ENCODE measurements at regions not wholly inside any gene's neighbourhood (a gene's known extent, or its start where the extent isn't known, plus 50 kb on each side); places are given as distances from the start of the nearest gene placed in this dataset.

DNA sequence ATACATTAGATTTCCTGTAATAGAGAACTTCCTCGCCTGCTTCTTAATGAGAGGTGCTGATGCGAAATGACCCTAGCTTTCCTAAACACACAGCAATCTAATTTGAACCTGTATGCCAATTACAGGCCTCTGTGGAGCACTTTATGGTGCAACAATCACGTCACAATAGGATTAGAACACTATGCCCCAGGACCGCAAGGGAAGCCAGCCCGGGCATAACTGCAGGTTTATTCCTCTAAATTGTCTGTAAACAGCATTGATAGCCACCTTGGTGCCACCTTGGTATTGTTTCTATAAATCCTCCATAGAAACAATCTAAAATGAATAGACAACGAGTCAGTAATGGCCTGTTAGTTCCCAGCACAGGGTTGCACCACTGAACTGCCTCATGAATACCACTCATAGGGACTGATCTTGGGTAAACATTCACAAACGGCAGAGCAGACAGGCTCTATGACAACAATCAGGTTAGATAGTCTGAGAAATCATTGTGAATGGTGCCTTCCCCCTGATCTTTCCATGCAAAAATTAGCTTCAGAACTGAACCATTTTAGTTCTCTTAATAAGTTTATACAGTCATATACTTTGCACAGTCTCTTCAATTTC is 182.5 kb upstream of the OBI1 start:
- no peak for TF ChIP-seq HEYL (CRISPR knock-in tag; IDR thresholded peaks at IDR 0.05)
- TF ChIP-seq, protein P1, sequence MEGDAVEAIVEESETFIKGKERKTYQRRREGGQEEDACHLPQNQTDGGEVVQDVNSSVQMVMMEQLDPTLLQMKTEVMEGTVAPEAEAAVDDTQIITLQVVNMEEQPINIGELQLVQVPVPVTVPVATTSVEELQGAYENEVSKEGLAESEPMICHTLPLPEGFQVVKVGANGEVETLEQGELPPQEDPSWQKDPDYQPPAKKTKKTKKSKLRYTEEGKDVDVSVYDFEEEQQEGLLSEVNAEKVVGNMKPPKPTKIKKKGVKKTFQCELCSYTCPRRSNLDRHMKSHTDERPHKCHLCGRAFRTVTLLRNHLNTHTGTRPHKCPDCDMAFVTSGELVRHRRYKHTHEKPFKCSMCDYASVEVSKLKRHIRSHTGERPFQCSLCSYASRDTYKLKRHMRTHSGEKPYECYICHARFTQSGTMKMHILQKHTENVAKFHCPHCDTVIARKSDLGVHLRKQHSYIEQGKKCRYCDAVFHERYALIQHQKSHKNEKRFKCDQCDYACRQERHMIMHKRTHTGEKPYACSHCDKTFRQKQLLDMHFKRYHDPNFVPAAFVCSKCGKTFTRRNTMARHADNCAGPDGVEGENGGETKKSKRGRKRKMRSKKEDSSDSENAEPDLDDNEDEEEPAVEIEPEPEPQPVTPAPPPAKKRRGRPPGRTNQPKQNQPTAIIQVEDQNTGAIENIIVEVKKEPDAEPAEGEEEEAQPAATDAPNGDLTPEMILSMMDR (IDR thresholded peaks at IDR 0.05): no peak
- no peak for TF ChIP-seq SREBF2 (IDR thresholded peaks at IDR 0.05)
- no peak for TF ChIP-seq E2F6 (IDR thresholded peaks at IDR 0.05; ENCODE audit: borderline replicate concordance, low read depth)
- TF ChIP-seq CHD2 (IDR thresholded peaks at IDR 0.05; ENCODE audit: low read length, partially characterized antibody): no peak
- TF ChIP-seq, protein P2, sequence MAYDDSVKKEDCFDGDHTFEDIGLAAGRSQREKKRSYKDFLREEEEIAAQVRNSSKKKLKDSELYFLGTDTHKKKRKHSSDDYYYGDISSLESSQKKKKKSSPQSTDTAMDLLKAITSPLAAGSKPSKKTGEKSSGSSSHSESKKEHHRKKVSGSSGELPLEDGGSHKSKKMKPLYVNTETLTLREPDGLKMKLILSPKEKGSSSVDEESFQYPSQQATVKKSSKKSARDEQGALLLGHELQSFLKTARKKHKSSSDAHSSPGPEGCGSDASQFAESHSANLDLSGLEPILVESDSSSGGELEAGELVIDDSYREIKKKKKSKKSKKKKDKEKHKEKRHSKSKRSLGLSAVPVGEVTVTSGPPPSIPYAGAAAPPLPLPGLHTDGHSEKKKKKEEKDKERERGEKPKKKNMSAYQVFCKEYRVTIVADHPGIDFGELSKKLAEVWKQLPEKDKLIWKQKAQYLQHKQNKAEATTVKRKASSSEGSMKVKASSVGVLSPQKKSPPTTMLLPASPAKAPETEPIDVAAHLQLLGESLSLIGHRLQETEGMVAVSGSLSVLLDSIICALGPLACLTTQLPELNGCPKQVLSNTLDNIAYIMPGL (CRISPR knock-in tag; IDR thresholded peaks at IDR 0.05; ENCODE audit: borderline replicate concordance): no peak
- TF ChIP-seq, protein P3, sequence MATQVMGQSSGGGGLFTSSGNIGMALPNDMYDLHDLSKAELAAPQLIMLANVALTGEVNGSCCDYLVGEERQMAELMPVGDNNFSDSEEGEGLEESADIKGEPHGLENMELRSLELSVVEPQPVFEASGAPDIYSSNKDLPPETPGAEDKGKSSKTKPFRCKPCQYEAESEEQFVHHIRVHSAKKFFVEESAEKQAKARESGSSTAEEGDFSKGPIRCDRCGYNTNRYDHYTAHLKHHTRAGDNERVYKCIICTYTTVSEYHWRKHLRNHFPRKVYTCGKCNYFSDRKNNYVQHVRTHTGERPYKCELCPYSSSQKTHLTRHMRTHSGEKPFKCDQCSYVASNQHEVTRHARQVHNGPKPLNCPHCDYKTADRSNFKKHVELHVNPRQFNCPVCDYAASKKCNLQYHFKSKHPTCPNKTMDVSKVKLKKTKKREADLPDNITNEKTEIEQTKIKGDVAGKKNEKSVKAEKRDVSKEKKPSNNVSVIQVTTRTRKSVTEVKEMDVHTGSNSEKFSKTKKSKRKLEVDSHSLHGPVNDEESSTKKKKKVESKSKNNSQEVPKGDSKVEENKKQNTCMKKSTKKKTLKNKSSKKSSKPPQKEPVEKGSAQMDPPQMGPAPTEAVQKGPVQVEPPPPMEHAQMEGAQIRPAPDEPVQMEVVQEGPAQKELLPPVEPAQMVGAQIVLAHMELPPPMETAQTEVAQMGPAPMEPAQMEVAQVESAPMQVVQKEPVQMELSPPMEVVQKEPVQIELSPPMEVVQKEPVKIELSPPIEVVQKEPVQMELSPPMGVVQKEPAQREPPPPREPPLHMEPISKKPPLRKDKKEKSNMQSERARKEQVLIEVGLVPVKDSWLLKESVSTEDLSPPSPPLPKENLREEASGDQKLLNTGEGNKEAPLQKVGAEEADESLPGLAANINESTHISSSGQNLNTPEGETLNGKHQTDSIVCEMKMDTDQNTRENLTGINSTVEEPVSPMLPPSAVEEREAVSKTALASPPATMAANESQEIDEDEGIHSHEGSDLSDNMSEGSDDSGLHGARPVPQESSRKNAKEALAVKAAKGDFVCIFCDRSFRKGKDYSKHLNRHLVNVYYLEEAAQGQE (IDR thresholded peaks at IDR 0.05): no peak
- no peak for TF ChIP-seq BHLHE40 (IDR thresholded peaks at IDR 0.05; ENCODE audit: low read depth, low read length)
- TF ChIP-seq KDM1A (IDR thresholded peaks at IDR 0.05; ENCODE audit: low read depth): no peak
- TF ChIP-seq RCOR1 (IDR thresholded peaks at IDR 0.05; ENCODE audit: low read depth, low read length): no peak
- TF ChIP-seq, protein P4, sequence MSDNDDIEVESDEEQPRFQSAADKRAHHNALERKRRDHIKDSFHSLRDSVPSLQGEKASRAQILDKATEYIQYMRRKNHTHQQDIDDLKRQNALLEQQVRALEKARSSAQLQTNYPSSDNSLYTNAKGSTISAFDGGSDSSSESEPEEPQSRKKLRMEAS (IDR thresholded peaks at IDR 0.05): no peak
- no peak for TF ChIP-seq MAFK (IDR thresholded peaks at IDR 0.05; ENCODE audit: partially characterized antibody)
- TF ChIP-seq NPAS2 (CRISPR knock-in tag; IDR thresholded peaks at IDR 0.05; ENCODE audit: borderline replicate concordance): no peak
- no peak for TF ChIP-seq SMC3 (IDR thresholded peaks at IDR 0.05)

Measured in A549 (cell line).